Hepatocyte (in vitro differentiated cells): ENCODE measurements at regions not wholly inside any gene's neighbourhood (a gene's known extent, or its start where the extent isn't known, plus 50 kb on each side); places are given as distances from the start of the nearest gene placed in this dataset.
"Not testable (repeated sequence)": the region's sequence is repeated elsewhere in the genome, so short reads cannot be mapped to it uniquely, and the experiment has no call there.

Experiments used
- DNase-seq: peaks from one replicate; pipeline ENCODE4 v3.0.0-alpha.2; 2016; ENCODE audit warnings: low spot score
- H2AFZ ChIP-seq: fragments of 200-600 bp; sonication (generic); 2 replicates; pipeline ENCODE4 v1.6.0; 2016; ENCODE audit warnings: antibody characterized with exemption, mild to moderate bottlenecking
- H3K27ac ChIP-seq: fragments of 200-600 bp; sonication (generic); 2 replicates; pipeline ENCODE4 v1.5.1; 2016; ENCODE audit warnings: mild to moderate bottlenecking
- H3K27me3 ChIP-seq: fragments of 200-600 bp; sonication (generic); 2 replicates; pipeline ENCODE4 v1.6.1; 2016
- H3K36me3 ChIP-seq: fragments of 200-600 bp; sonication (generic); replicated peaks from 2 replicates; pipeline ENCODE4 v1.5.1; 2016; ENCODE audit warnings: low read depth; ENCODE audit not compliant: insufficient read depth
- H3K4me1 ChIP-seq: fragments of 200-600 bp; sonication (generic); 2 replicates; pipeline ENCODE4 v1.5.1; 2016; ENCODE audit warnings: mild to moderate bottlenecking, moderate library complexity; ENCODE audit not compliant: insufficient read depth
- H3K4me2 ChIP-seq: fragments of 200-600 bp; sonication (generic); 2 replicates; pipeline ENCODE4 v1.6.0; 2016
- H3K4me3 ChIP-seq: fragments of 200-600 bp; sonication (generic); 2 replicates; pipeline ENCODE4 v1.5.1; 2016; ENCODE audit warnings: mild to moderate bottlenecking
- H3K79me2 ChIP-seq: fragments of 200-600 bp; sonication (generic); 2 replicates; pipeline ENCODE4 v1.6.0; 2017; ENCODE audit warnings: mild to moderate bottlenecking
- H3K9me2 ChIP-seq: fragments of 200-600 bp; sonication (generic); replicated peaks from 2 replicates; pipeline ENCODE4 v1.6.0; 2017; ENCODE audit warnings: mild to moderate bottlenecking; ENCODE audit not compliant: insufficient read depth
- H3K9me3 ChIP-seq: fragments of 200-600 bp; sonication (generic); 2 replicates; pipeline ENCODE4 v1.5.1; 2016; ENCODE audit warnings: low read depth, mild to moderate bottlenecking
- H4K20me1 ChIP-seq: fragments of 200-600 bp; sonication (generic); 2 replicates; pipeline ENCODE4 v1.6.0; 2016; ENCODE audit warnings: mild to moderate bottlenecking; ENCODE audit not compliant: insufficient read depth, poor library complexity, severe bottlenecking
- CTCF ChIP-seq: fragments of 200-600 bp; sonication (generic); IDR thresholded peaks from 2 replicates; pipeline ENCODE4 v1.5.1; 2016; ENCODE audit warnings: antibody characterized with exemption, mild to moderate bottlenecking; ENCODE audit not compliant: poor library complexity
- EZH2 ChIP-seq: fragments of 200-600 bp; sonication (generic); IDR thresholded peaks from 2 replicates; pipeline ENCODE4 v1.6.1; 2016; ENCODE audit warnings: antibody characterized with exemption, mild to moderate bottlenecking, borderline replicate concordance
- EZH2phosphoT487 ChIP-seq: fragments of 200-600 bp; sonication (generic); IDR thresholded peaks from one replicate; pipeline ENCODE4 v1.6.1; 2018; ENCODE audit warnings: antibody characterized with exemption, mild to moderate bottlenecking, low read depth, moderate library complexity; ENCODE audit not compliant: unreplicated experiment, severe bottlenecking
- WGBS: methylation state at CpG from one replicate; pipeline ENCODE4 v1.1.6; 2016; ENCODE audit warnings: low lambda C conversion rate; ENCODE audit errors: missing lambda C conversion rate; 5-methylcytosine and 5-hydroxymethylcytosine counted together

GRCh38 chr7:54292171-54292925 lies 249.8 kb upstream of the VSTM2A start:
- H3K27ac ChIP-seq = no peak overlapping the region

GRCh38 chr7:54299426-54299825 lies 242.7 kb upstream of the VSTM2A start:
- no peaks in the 10 kb centered on the region for H3K36me3 ChIP-seq
- 85% methylated on average over 4 of the region's 4 CpGs for WGBS

More at GRCh38 chr7:54292171-54292925, 249.8 kb upstream of the VSTM2A start:
- no peak overlapping the region for H3K4me3 ChIP-seq
- WGBS = 22% methylated on average over 8 of the region's 8 CpGs
- peaks cover under 1% of the 10 kb centered on the region for H3K9me3 ChIP-seq
- no peaks in the 10 kb centered on the region for H3K4me1 ChIP-seq
- no peaks in the 10 kb centered on the region for H3K27me3 ChIP-seq
- no peaks in the 10 kb centered on the region for H4K20me1 ChIP-seq
- H3K9me2 ChIP-seq = no peaks in the 10 kb centered on the region
- H2AFZ ChIP-seq = no peak overlapping the region
- DNase-seq = no peak
- H3K36me3 ChIP-seq = no peaks in the 10 kb centered on the region
- TF ChIP-seq CTCF (no peak), EZH2phosphoT487 (no peak), EZH2 (no peak)
- H3K79me2 ChIP-seq = no peaks in the 10 kb centered on the region
- H3K4me2 ChIP-seq = no peak overlapping the region

GRCh38 chr7:54315955-54316354 lies 226.2 kb upstream of the VSTM2A start:
- not testable (repeated sequence) for H4K20me1 ChIP-seq, H3K27me3 ChIP-seq, H3K4me3 ChIP-seq, H3K4me1 ChIP-seq, H3K9me3 ChIP-seq, H3K4me2 ChIP-seq, H2AFZ ChIP-seq, H3K9me2 ChIP-seq, H3K36me3 ChIP-seq, DNase-seq, H3K27ac ChIP-seq, H3K79me2 ChIP-seq

More at GRCh38 chr7:54299426-54299825, 242.7 kb upstream of the VSTM2A start:
- H4K20me1 ChIP-seq = no peaks in the 10 kb centered on the region
- H3K4me2 ChIP-seq = no peak overlapping the region
- no peaks in the 10 kb centered on the region for H3K4me1 ChIP-seq
- no peak overlapping the region for H3K27ac ChIP-seq
- no peak overlapping the region for H2AFZ ChIP-seq
- H3K79me2 ChIP-seq = no peaks in the 10 kb centered on the region
- DNase-seq = no peak
- H3K9me2 ChIP-seq = no peaks in the 10 kb centered on the region
- H3K9me3 ChIP-seq = no peaks in the 10 kb centered on the region
- no peak for TF ChIP-seq EZH2phosphoT487
- no peak for TF ChIP-seq EZH2
- no peak for TF ChIP-seq CTCF
- H3K4me3 ChIP-seq = no peak overlapping the region
- H3K27me3 ChIP-seq = no peaks in the 10 kb centered on the region

GRCh38 chr7:54326592-54327167 lies 215.5 kb upstream of the VSTM2A start:
- H3K9me3 ChIP-seq = no peaks in the 10 kb centered on the region
- no peaks in the 10 kb centered on the region for H3K27me3 ChIP-seq
- no peaks in the 10 kb centered on the region for H4K20me1 ChIP-seq
- no peak overlapping the region for H3K4me2 ChIP-seq
- no peak for DNase-seq
- 79% methylated on average over 3 of the region's 3 CpGs for WGBS
- TF ChIP-seq EZH2 = no peak
- TF ChIP-seq CTCF = no peak
- no peak for TF ChIP-seq EZH2phosphoT487
- H3K4me1 ChIP-seq = no peaks in the 10 kb centered on the region
- no peak overlapping the region for H3K27ac ChIP-seq
- no peaks in the 10 kb centered on the region for H3K36me3 ChIP-seq
- H3K4me3 ChIP-seq = no peak overlapping the region
- no peaks in the 10 kb centered on the region for H3K9me2 ChIP-seq
- H3K79me2 ChIP-seq = no peaks in the 10 kb centered on the region
- H2AFZ ChIP-seq = no peak overlapping the region
